ENCODE measurements at regions not wholly inside any gene's neighbourhood (a gene's known extent, or its start where the extent isn't known, plus 50 kb on each side); places are given as distances from the start of the nearest gene placed in this dataset.
"Not testable (repeated sequence)": the region's sequence is repeated elsewhere in the genome, so short reads cannot be mapped to it uniquely, and the experiment has no call there.

DNA sequence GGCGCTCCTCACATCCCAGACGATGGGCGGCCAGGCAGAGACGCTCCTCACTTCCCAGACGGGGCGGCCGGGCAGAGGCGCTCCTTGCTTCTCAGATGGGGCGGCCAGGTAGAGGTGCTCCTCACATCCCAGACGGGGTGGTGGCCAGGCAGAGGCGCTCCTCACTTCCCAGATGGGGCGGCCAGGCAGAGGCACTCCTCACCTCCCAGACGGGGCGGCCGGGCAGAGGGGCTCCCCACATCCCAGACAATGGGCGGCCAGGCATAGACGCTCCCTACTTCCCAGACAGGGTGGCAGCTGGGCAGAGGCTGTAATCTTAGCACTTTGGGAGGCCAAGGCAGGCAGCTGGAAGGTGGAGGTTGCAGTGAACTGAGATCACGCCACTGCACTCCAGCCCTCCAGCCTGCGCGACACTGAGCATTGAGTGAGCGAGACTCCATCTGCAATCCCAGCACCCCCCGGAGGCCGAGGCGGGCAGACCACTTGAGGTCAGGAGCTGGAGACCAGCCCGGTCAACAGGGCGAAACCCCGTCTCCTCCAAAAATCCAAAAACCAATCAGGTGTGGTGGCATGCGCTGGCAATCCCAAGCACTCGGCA is 833.7 kb upstream of the RAG2 start:
- not testable (repeated sequence) for TF ChIP-seq HIVEP1 (CRISPR knock-in tag; IDR thresholded peaks at IDR 0.05); PRPF4 (IDR thresholded peaks at IDR 0.05; ENCODE audit: low read depth, low read length, poor library complexity, severe bottlenecking); ISX (CRISPR knock-in tag; conservative IDR thresholded peaks at IDR 0.05); EZH2 (conservative IDR thresholded peaks at IDR 0.05; ENCODE audit: low read depth, low read length); ELF4 (CRISPR knock-in tag; IDR thresholded peaks at IDR 0.05; ENCODE audit: borderline replicate concordance); IKZF1 (IDR thresholded peaks at IDR 0.05)

Measured in HepG2 (cell line).